HTR-8/SVneo (cell line): ENCODE measurements at regions not wholly inside any gene's neighbourhood (a gene's known extent, or its start where the extent isn't known, plus 50 kb on each side); places are given as distances from the start of the nearest gene placed in this dataset.
"Not testable (repeated sequence)": the region's sequence is repeated elsewhere in the genome, so short reads cannot be mapped to it uniquely, and the experiment has no call there.

Source experiments
- DNase-seq: peaks from one replicate; pipeline ENCODE4 v3.0.0; 2011; ENCODE audit warnings: low spot score, mixed read lengths; ENCODE audit not compliant: insufficient read length
- FAIRE-seq: peaks from 2 replicates; lab custom pipeline; 2011; peaks lifted over from hg19 to GRCh38; lab: Jason Lieb, UNC

- no peak for FAIRE-seq
- no peak for DNase-seq
Observed at GRCh38 chr6:118367314-118367713, 180.8 kb upstream of the PLN start.

- FAIRE-seq (no peak), DNase-seq (no peak)
Observed at GRCh38 chr6:118370722-118371121, 177.4 kb upstream of the PLN start.

GRCh38 chr6:118371955-118372354 is 176.1 kb upstream of the PLN start:
- DNase-seq (no peak), FAIRE-seq (no peak)

DNA sequence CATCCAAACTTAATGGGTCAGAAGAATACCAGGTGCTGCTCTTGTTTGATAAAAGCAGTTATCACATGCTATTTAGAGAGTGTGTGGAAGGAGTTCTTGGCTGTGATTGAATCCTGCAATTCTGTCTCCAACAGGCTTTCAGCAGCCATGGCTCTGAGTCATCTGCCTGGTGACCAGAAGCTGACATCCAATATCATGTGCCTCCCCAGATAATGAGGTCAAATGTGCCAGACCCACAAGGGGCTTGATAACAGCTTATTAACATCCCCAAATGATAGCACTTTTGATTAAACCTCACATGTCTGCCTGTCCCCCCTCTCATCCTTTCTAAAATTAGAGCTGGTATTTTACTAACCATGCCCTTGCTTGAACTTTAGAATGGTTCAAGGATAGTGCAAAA is 175.7 kb upstream of the PLN start:
- FAIRE-seq (no peak), DNase-seq (no peak)

DNA sequence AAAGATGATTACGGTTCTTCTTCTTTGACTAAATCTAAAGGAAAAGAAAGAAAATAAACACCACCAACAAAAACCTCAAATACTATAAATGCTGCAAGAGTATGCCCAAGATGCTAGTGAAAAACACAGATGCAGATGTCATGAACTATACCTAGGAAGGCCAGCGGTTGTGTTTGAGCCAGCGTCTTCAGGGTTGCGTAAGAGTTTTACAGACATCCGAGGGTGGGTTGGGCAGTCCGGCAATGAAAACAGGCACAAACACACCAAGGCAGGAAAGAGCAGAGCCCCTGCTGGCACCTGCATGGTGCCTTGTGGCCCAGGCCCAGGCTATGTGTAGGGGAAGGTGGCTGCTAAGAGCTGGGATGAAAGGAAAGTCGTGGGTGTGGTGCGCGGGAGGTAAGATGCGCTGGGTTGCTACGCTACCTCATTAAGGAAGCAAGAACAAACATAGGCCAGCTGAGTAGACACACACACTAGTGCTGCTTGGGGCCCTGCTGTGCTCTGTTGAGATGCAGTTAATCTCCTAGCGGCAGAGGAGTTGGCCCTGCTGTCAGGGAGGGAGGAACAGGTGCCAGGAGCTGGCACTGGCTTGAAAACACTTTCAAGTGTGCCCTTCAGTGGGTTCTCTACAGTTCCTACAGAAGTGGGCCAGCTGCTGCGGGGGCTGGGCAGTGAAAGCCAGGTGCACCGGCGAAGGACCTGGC is 170.2 kb upstream of the PLN start:
- DNase-seq (no peak), FAIRE-seq (no peak)

DNA sequence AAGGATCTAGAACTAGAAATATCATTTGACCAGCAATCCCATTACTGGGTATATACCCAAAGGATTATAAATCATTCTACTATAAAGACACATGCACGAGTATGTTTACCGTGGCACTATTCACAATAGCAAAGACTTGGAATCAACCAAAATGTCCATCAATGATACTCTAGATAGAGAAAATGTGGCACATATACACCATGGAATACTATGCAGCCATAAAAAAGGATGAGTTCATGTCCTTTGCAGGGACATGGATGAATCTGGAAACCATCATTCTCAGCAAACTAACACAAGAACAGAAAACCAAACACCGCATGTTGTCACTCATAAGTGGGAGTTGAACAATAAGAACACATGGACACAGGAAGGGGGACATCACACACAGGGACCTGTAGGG is 167.5 kb upstream of the PLN start:
- FAIRE-seq, DNase-seq: not testable (repeated sequence)

DNA sequence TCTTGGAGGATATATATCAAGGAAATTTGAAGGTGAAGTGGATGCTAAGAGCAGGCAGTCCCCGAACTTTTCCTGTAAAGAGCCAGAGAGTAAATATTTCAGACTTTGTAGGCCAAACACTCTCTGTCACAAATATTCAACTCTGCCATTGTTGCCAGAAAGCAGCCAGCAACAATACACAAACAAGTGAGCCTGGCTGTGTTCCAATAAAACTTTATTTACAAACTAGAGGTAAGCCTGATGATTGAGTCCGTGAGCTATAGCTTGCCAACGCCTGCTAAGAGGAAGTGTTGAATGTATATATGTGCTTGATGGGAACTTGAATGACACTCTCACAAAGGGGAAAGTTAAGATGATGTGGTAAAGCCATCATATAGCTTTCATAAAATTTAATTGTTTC is 166.0 kb upstream of the PLN start:
- FAIRE-seq, result no peak
- no peak for DNase-seq

GRCh38 chr6:118383924-118384323 is 164.2 kb upstream of the PLN start:
- FAIRE-seq (no peak), DNase-seq (no peak)

DNA sequence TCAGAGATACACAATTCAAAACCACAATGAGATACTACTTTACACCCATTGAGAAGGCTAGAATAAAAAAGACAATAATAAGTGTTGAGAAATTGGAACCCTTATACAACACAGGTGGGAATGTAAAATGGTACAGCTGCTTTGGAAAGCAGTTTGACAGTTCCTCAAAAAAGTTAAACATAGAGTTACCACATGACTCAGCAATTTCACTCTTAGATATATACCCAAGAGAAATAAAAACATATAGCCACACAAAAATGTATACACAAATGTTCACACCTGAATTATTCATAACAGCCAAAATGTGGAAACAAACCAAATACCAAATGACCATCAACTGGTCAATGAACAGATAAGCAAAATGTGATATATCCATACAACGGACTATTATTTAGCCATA is 161.1 kb upstream of the PLN start:
- FAIRE-seq, result no peak
- DNase-seq, result no peak

- DNase-seq (peak; percentile 34), FAIRE-seq (peak; percentile 46)
Observed at GRCh38 chr6:118387921-118388701, 160.0 kb upstream of the PLN start.

- no peak for FAIRE-seq
- no peak for DNase-seq
Observed at GRCh38 chr6:118391086-118391485, 157.0 kb upstream of the PLN start.

DNA sequence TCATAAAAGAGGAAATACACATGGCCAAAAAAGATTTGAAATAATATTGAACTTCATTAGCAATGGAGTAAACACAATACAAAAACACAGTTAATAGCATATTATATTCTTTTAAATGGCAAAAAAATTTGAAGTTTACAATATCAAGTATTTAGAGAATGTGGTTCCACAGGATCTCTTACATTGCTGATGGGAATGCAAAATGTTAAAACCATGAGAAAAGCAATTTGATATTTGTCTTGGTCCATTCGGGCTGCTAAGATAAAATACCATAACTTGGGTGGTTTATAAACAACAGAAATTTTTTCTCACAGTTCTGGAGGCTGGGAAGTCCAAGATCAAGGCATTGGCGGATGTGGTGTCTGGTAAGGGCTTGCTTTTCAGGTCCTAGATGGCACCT is 154.0 kb upstream of the PLN start:
- FAIRE-seq, result no peak
- no peak for DNase-seq

GRCh38 chr6:118396969-118397368 is 151.1 kb upstream of the PLN start:
- FAIRE-seq (no peak), DNase-seq (no peak)

DNA sequence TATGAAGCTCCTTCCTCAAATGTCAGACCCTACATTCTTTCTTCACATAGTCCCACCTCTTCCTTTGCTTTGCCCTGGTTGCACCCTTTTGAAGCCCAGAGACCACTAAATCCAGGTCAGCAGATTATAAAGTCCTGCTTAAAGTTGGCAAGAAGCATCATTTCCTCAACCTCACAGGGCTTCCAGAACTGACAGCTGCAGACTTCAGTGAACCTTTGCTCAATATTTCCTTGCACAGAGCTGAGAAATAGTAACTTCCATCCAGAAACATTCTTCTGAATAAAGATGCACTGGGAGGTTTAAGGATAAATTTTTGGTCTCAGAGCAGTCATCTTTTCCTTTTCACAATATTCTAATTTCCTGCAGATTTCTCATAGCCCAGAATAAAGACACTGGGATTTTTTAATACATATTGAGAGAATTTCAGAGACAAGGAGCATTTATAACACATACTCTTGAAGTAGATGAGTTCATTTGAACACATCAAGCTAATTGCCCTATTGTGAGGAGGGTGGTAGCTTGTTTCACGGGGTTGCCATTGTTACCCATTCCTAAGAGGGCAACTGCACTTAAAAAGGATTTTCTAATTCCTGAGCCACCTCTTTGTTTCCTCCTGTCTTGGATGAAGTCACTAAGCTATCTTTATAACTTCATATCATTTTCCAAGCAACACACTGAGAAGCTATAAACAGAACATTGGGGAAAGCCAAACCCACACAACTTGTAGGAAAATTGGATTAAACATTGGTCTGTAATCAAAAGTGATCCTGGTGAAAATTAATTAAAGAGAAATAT is 150.2 kb upstream of the PLN start:
- no peak for DNase-seq
- FAIRE-seq, result no peak

GRCh38 chr6:118400098-118400497 is 148.0 kb upstream of the PLN start:
- DNase-seq (no peak), FAIRE-seq (no peak)

- no peak for FAIRE-seq
- no peak for DNase-seq
Observed at GRCh38 chr6:118400582-118400981, 147.5 kb upstream of the PLN start.

DNA sequence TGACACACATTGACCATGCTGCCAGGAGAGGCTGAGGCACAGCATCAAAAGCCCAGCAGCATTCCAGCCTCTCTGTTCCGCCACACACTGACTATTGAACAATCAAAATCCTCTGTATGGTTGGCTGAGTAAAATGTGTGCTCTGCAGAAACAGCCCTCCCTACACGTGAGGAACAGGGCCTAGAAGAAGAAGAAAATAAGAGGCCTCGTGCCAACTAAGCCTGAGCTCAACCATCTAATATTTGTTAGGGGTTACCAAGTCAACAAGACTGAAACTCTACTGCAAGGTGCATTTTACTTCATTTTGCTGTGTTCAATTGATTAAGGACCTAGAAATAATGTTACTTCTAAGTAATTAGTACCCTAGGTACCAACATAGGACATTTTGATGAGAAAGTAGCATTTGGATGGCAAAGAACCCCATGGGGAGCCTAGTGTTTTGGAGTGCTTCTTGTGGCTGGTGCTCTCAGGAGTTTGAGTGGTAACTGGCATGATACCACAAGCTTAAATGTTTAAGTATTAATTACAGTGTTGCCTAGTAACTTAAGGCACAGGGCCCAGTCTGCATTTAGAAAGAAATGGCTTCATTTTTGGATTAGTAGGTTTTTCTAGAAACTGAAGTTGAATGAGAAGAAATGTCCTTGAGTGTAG is 146.6 kb upstream of the PLN start:
- FAIRE-seq (no peak), DNase-seq (no peak)

DNA sequence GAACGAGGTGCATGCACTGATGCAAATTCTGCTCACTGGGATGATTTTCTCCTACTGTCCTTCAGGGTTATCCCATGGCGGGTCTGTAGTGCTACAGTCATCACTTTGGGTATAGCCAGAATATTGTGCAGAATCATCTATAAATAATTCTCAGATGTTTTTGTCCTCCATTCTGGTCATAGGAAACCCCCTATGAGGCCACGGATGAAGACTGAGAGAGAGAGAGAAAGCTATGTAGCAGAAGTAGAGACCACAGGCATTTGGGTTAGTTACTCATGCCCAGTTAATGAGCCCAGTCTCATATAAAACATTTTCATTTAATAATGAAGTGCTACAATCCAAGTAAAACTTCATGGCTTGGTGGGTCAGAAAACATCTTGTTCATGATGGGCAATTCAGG is 145.1 kb upstream of the PLN start:
- FAIRE-seq (no peak), DNase-seq (no peak)

GRCh38 chr6:118408863-118409262 is 139.2 kb upstream of the PLN start:
- FAIRE-seq, result no peak
- no peak for DNase-seq

GRCh38 chr6:118410001-118410400 is 138.1 kb upstream of the PLN start:
- DNase-seq (no peak), FAIRE-seq (no peak)
